Central memory CD4-positive, alpha-beta T cell (primary cell): ENCODE measurements at regions not wholly inside any gene's neighbourhood (a gene's known extent, or its start where the extent isn't known, plus 50 kb on each side); places are given as distances from the start of the nearest gene placed in this dataset.

Experiments
- DNase-seq: peaks from one replicate; pipeline ENCODE4 v3.0.0; 2022

DNA sequence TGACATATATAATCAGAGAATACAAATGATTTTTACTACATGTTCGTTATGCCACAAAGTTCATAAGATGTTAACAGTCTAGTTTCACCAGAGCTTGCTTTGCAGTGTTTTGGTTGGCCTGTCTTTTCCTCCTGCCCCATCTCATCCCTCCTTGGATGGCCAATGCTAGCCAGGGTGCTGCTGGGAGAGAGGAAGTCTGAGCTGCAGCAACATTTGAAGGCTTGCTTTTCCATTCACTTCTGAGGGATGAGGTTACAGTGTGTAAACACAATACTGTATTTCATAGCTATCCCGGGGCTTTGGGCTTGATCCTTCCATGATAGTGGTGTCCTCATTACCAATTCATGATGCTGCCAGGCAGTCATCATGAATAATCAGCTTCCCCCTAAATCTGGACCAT, 170.5 kb downstream of the RAB11FIP2 start:
- DNase-seq, result no peak

DNA sequence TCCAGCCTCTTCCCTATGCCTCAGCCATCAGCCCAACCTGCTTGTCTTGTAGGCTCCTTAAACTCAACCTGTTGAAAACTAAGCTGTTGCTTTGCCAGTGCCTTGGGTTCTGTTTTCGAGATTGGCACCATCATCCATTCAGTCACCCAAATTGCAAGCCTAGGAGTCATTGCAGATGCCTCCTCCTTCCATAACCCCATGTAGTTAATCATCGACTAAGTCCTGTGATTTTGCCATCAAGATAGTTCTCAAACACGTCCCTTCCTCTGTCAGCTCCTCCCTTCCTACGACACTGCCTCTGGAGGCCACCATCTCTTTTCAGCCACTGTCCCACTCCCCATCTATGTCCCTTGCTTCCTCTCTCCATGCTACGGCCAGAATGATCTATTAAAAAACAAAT, 168.1 kb downstream of the RAB11FIP2 start:
- no peak for DNase-seq

DNA sequence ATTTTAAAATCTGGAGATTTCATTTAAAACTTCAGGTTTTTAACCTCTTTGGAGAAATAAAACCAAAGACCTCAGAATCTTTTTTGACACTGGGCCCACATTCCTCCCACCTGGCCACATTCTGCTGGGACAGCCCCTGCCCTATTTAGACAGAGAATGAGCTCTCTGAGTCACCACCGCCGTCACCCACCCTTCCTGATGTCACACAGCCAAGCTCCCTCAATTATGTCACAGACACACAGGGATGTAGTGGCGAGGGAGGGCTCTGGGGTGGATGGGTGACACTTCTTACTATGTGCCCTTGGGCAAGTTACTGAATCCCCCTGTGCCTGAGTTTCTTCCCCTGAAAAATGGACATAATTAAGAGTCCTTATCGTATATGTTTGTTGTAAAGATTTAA, 162.6 kb downstream of the RAB11FIP2 start:
- no peak for DNase-seq

DNA sequence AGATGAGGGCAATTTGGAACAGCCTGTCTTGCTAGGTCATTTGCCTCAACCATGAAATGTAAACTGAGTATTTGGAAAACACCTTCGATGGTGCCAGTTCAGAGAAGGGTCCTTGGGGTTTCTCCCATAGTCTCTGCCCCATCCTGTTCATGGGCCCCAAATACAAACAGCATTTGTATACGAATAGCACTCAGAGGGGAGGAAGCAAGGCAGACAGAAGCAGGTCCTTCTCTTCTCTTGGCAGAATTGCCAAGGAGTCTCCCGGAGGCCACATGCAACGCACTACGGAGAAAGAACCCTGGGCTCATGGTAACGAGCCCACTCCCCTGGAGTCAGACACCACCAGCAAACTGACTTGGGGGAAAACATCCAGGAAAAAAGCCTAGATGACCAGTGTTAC, 162.1 kb downstream of the RAB11FIP2 start:
- DNase-seq, result no peak

DNA sequence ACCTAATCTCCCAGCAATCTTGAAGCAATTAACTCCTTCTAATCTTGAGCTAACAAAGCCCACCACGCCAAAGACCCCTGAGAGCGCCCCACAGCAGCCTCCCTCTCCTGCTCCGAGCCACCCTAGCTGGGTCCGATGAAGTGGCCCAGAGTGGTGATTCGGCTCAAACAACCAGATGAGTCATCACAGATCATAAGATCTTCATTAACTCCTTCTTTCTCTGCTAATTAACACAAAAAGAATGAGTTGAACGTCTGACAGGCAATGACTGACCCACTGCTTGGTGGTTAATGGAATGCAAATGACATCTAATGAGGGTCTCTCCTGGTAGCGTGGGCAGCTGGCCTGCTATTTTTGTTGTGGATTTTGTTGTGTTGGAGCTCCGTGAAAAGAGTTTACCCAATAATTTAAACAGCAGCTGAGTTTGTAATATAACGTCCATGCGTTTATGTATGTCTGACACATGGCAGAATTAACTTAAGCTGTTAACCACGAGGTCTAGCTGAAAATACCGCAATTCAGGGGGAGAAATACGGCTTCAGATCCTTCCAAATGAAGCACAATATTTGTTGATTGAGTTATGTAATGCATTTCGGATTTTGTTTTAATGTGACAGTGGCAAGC, 161.4 kb downstream of the RAB11FIP2 start:
- no peak for DNase-seq

DNA sequence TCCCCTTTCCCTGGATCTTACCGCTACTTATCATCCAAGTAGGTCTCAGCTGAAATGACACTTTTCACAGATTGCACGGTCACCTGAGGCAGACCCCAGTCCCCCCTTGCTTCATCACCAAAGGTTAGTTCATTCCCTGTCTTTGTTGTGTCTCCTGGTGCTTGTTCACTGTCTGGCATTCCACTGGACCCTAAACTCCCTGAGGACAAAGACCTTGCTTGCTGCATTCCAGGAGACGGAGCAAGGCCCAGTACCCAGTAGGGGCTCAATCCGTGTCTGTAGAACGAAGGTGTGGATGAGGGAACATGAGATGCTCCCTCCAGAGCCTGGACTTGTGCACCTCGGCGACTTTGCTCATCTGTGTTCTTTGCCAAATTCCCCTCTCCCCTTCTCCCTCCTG, 160.0 kb downstream of the RAB11FIP2 start:
- DNase-seq, result no peak

DNA sequence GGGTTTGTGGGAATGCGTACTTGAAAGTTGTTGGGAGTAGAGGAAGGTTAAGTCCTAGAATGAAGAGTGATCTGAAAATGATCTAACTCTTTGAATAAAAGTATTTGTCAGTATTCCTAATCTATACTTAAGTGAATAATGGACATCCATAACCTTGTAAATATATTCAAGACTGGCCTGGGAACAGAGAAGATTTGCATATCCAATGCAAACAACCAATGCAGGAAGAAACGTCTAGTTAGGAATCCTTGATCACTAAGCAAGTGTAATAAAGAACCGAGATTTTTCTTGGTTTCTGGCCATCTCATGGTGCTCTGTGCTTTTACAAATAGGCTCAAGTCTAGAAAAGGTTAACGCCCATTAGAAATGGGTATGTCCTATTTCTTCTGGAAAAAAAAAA, 157.1 kb downstream of the RAB11FIP2 start:
- no peak for DNase-seq

DNA sequence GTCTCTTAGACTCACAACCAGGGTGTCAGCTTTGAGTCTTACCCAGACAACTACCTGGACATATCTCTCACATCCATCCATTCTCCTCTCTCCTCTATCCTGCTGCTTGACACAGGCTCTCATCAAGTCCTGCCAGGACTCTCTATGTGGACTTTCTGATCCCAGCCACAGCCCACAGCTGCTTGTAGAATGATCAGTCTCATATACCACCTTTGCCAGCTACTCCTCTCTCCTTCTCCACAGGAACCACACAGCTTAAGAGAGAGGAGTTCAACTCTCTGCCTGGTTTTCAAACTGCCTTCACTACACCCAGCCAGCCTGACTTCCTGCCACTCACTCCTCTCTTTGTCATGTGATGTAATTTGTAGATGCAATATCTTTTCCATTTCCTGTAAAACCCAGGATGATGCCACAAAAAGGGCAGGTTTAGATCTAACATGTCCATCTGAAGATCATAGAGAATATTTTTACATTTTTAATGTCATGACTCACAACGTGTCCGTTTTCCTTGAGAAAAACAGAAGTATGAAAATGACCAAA, 154.0 kb downstream of the RAB11FIP2 start:
- DNase-seq, result no peak

DNA sequence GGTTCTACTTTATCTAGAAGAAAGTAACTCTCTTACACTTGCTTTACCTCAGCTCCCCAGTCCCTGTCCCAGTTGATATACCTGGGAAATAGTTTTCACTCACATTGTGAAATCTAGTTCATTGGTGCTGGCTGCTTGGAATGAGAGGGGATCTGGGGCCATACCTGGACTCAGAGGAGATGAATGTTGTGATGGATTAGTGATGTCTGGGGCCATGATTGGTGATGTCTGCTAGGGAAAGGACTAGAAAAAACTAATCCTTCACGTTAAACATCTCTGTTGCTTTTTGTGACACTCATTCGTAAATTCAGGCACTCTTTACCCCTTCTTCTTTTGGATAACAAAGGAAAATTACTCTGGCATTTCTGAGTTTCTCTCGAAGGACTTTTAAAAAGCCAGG, 152.4 kb downstream of the RAB11FIP2 start:
- no peak for DNase-seq

DNA sequence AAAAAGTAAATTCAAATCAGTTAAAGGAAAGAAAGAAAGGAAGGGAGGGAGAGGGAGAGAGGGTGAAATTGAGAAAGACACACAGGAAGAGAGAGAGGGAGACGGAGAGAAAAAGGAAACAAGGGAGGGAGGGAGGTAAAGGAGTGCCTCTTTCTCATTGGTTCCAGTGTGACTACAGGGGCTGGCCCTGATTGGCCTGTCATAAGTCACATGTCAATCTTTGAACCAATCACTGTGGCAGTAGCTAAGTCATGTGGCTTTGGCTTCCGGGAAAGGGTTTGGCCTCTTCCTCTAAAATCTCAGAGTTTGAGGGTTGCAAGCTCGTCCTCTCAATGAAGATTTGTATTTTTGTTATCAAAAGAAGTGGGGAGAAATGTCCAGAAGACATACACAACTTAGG, 150.2 kb downstream of the RAB11FIP2 start:
- DNase-seq, result no peak

DNA sequence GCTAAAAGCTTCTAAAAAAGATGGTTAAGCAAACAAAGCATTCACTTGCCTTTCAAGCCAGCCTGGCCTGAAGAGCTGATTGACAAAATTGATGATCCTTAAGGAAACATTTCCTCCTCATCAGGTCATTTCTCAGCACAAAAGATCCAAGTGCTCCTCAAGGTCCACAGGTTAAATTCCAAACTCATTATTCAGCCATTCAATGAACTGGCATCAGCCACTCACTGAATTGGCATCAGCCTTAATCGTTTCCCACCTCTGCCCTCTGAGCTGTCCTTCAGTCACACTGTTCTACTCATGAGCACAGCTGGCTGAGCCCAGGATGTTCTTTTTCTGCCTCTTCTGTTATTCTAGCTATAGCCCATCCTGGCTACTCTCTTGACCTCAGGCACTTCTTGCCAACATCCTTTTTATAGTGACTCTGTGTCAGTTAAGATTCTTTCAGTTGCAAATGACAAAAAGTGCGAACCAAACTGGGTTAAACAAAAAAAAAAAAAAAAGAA, 147.5 kb downstream of the RAB11FIP2 start:
- DNase-seq, result no peak

DNA sequence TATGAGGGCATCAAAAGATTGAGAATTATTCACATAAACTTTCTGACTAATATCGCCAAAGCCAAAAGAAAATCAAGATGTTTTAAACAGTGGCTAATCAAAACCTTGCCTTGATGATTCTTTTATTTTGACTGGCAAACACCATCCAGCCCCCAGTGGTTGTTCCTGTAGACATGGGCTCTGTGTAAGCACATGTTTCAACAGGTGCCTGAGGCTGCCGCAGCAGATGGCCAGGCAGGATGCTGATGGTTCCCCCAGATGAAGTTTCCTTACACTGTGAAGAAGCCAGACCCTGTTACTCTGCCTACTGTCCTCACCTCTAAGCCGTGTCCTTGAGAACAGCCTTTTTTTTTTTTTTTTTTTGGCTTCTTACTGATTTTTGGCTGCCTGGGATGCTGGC, 146.5 kb downstream of the RAB11FIP2 start:
- no peak for DNase-seq

DNA sequence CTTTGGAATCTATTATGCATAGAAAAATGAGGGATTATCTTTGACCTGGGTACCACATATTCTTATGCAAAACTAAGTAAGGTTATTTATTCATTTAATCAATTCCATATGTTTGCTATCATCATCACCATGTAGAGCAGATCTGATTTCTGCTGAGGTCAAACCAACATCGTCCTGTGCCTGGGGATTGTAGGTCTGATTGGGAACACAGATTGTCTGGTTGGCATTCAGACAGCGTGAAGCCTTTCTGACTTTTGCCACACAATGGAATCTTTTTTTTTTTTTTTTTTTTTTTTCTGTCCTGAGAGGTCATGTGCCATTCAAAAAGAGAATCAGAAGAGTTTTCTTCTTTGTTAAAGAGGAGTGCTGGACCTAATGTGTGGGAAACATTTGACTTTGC, 142.9 kb downstream of the RAB11FIP2 start:
- no peak for DNase-seq

DNA sequence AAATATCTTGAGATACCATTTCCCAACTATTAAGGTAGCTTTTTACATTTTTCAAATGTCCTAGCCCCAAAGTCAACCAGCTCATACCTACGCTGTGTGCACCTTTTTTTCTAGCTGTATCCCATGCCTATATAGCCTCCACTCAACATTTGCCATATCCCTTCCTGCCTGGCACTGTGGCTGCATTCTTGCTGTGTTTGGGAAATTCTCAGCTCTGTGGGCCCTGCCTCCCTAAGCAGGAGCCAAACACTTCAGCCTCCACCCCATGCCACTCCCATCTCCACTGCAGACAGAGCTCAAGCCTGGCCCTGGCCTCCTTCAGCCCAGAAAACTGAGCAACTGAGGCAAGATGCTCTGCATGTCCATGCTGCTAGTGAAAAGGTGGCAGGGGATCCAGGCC, 141.3 kb downstream of the RAB11FIP2 start:
- DNase-seq, result no peak

DNA sequence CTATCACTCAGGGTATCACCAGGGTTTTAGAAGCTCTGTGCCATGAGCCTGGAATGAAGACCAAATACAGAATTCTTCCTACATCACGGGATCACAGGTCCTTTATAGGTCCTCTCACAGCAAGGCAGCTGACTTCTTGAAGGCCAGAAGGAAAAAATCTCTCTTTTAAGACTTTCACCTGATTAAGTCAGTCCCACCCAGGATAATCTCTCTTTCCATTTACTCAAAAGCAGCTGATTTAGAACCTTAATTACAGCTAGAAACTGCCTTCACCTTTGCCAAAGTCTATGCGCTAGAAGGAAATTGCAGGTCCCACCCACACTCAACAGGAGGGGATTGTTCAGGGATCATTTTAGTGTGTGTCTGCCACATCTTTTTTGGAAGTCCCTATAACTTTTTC, 135.1 kb downstream of the RAB11FIP2 start:
- DNase-seq, result no peak

DNA sequence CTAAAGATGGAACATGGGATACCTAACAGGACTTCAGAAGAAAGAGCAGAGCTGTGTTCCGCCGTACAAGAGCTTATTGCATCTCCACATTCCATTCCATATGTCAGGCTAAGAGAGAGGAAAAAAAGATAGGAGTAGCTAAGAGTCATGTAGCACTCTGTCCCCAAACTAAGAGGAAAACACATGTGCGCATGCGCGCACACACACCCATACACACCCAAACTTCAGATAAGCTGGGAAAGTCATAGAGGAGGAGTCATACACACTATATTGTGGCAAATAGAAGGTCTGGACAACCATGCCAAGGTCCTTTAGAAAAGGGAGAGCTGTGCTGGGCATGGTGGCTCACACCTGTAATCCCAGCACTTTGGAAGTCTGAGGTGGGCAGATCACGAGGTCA, 132.4 kb downstream of the RAB11FIP2 start:
- DNase-seq, result no peak

DNA sequence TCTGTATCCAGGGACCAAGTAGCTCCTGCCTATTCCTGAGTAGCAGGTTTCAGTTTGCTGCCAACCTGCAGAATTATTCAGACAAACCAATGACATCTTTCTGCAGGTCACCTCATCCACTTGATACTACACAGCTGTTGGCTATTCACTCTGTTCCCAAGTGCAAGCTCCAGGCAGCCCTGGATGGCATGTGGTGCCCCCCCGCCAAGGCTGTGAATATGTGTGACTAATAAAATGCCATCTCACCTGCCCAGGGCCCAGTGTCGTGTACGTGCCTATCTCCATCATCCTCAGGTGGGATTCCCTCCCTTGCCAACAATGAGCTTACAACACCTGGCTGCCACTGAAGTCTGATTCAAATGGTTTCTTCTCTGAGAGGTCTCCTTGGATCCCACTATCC, 125.8 kb downstream of the RAB11FIP2 start:
- DNase-seq, result no peak

DNA sequence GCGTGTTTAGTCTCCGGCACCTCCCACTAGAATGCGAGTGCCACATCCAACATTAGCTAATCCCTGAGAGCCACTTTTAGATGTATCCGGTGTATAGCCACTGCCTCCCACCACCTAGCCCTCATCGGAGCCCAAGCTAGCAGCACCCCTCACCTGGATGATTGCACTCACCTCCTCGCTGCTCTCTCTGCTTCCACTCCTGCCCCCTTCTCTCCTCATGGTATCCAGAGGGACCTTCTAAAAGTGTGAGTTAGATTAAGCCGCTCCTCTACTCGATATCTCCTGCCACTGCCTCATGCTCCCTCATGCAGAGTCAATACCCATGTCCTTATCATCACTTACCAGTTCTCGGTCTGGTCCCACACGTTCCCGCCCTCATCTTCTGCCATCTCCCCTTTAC, 125.3 kb downstream of the RAB11FIP2 start:
- DNase-seq, result no peak

DNA sequence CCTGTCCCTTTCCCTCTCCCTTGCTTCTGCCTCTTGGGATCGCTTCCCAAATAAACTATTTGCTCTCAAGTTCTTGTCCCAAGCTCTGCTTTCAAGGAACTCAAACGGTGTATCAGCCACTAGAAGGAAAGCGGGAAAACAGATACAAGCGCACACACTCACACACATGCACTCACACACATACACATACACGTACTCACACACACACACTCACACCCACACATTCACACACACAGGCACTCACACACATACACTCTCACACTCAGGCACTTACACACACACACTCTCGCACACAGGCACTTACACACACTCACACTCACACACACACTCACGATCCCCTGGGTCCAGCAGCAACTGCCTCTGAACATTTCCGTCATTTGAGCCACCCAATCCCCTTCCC, 121.9 kb downstream of the RAB11FIP2 start:
- DNase-seq, result no peak

DNA sequence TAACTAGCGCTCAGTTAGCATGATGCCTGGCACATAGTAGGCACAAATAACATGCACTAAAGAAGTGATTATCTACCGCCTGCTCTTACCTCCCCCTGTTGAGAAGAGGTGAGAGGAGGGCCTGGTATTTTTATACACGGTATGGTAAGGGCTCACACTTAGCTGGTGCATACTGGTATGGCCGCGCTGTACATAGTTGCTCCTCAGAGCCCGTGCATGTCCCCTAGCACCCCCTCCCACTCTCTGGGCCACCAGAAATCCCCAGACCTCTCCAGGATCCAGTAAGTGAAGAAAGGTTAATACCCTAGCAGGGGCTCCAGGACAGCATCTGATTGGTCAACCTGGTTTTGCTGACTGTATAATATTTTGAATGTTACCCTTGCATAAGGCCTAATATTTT, 121.4 kb downstream of the RAB11FIP2 start:
- DNase-seq, result no peak

DNA sequence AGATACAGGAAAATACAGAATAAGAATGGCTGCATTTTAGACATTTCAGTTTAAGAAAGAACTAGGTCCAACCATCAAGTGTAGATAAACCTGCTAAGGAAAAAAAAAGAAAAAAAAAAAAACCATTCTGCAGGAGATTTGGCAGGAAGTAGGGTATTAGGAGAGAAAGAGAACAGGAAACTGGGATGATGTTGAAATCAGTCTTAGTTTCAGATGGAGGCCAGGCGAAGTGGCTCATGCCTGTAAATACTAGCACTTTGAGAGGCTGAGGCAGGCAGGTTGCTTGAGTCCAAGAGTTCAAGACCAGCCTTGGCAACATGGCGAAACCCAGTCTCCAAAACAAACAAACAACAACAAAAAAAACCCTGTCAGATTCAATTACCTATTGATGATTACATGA, 120.2 kb downstream of the RAB11FIP2 start:
- DNase-seq, result no peak

DNA sequence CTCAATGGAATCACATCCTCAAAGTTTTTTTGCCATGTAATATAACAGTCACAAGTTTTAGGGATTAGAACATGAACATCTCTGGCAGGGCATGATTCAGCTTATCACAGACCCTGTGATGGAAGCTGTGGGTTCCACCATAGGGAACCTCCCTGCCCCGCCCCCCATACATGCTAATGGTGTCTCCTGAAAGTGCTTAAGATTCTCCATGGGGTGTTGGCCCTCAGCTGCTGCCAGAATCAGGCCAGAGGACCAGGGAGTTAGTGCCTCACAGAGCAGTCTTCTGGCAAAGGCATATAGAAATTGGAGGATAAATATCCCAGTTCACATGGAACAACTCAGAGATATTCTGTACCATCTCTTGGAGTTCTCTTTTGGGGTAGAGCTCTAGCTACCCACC, 119.4 kb downstream of the RAB11FIP2 start:
- no peak for DNase-seq

DNA sequence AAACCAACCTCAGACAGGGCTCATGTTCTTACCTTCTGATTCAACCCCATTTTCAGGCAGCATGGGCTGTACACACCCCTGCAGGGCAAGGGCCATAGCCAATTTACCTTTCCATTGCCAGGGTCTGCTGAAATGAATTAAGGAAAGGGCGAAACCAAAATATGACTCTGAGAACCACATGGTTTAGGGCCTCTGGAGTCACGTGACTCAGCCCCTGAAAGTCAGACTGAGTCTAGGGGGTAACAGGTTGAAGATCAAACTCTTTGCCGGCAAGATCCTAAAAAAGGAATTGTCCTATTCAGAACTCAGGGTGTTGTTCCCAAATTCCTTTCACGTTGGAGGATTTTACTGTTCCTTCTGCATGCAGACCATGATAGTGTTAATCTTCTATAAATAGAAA, 118.9 kb downstream of the RAB11FIP2 start:
- DNase-seq, result no peak

DNA sequence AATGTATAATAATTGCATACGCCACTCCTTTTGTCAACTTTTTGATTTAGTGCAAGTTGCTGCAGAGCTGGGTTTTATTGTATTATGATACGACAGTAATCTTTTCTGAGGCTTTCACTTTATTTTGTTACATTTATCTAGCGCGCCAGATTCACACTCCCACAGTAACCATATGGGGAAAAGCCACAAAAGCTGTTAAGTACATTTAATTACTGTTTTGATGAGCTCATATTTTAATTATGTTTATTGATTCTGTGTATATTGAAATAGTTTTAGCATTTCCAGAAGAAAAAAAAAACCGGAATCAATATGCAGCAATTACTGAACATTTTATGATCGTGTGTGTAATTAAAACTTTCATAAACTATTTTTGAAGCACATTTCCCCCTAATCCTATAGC, 118.5 kb downstream of the RAB11FIP2 start:
- DNase-seq, result no peak

DNA sequence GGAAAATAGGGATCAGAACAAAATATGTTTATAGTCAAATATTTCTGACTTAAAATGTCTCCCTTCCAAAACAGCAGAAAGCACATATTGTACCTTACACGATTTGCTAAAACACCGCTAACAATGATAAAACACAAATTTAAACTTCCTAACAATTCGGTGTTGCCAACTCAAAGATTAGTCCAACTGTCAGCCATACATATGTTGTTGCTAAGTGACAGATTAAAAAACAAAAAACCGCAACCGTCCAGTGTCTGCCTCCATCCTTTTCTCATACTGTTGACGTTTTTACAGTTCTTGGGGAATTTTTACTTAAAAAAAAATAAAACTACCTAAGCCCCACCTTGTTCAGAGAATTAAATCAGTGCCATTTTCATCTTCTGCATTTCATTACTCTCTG, 118.0 kb downstream of the RAB11FIP2 start:
- no peak for DNase-seq
